GM21515 (cell line): ENCODE measurements at regions not wholly inside any gene's neighbourhood (a gene's known extent, or its start where the extent isn't known, plus 50 kb on each side); places are given as distances from the start of the nearest gene placed in this dataset.

Experiments
- ATAC-seq: cut with Tn5 transposase; IDR thresholded peaks from one replicate; pipeline ENCODE4 v1.9.1; 2021; ENCODE audit not compliant: unreplicated experiment

- ATAC-seq, result no peak
These were observed 55.7 kb upstream of the PHACTR2 start for GRCh38 chr6:143621876-143622605.

GRCh38 chr6:143621159-143621873 is 56.4 kb upstream of the PHACTR2 start:
- ATAC-seq, result no peak

- no peak for ATAC-seq
These were observed 57.3 kb upstream of the PHACTR2 start for GRCh38 chr6:143620447-143620846.

GRCh38 chr6:143619824-143620401 is 57.9 kb upstream of the PHACTR2 start:
- ATAC-seq, result no peak

- ATAC-seq, result no peak
These were observed 61.0 kb upstream of the PHACTR2 start for GRCh38 chr6:143616741-143617140.

- ATAC-seq, result no peak
These were observed 62.0 kb upstream of the PHACTR2 start for GRCh38 chr6:143615785-143616184.

GRCh38 chr6:143614235-143614634 is 63.5 kb upstream of the PHACTR2 start:
- ATAC-seq, result no peak

GRCh38 chr6:143613749-143614148 is 64.0 kb upstream of the PHACTR2 start:
- ATAC-seq, result no peak

- ATAC-seq, result no peak
These were observed 65.6 kb upstream of the PHACTR2 start for GRCh38 chr6:143612186-143612585.

GRCh38 chr6:143611580-143611979 is 66.2 kb upstream of the PHACTR2 start:
- ATAC-seq, result no peak

GRCh38 chr6:143609972-143610371 is 67.8 kb upstream of the PHACTR2 start:
- ATAC-seq, result no peak

- no peak for ATAC-seq
These were observed 68.3 kb upstream of the PHACTR2 start for GRCh38 chr6:143609501-143609900.

- ATAC-seq, result no peak
These were observed 68.9 kb upstream of the PHACTR2 start for GRCh38 chr6:143608906-143609305.

- ATAC-seq, result no peak
These were observed 69.8 kb upstream of the PHACTR2 start for GRCh38 chr6:143607974-143608373.

GRCh38 chr6:143607168-143607567 is 70.6 kb upstream of the PHACTR2 start:
- ATAC-seq, result no peak

GRCh38 chr6:143605906-143606521 is 71.8 kb upstream of the PHACTR2 start:
- ATAC-seq, result no peak

GRCh38 chr6:143603455-143603854 is 74.3 kb upstream of the PHACTR2 start:
- ATAC-seq, result no peak

- no peak for ATAC-seq
These were observed 76.3 kb upstream of the PHACTR2 start for GRCh38 chr6:143601504-143601903.

- ATAC-seq, result no peak
These were observed 76.9 kb upstream of the PHACTR2 start for GRCh38 chr6:143600821-143601220.

- ATAC-seq, result no peak
These were observed 79.2 kb upstream of the PHACTR2 start for GRCh38 chr6:143598466-143599080.

GRCh38 chr6:143596866-143597265 is 80.9 kb upstream of the PHACTR2 start:
- no peak for ATAC-seq
